AG04449 (cell line): ENCODE measurements at regions not wholly inside any gene's neighbourhood (a gene's known extent, or its start where the extent isn't known, plus 50 kb on each side); places are given as distances from the start of the nearest gene placed in this dataset.

Experiments
- CTCF ChIA-PET: fragments of 350-600 bp; formaldehyde crosslinking; extraction: SDS; loops from one replicate; lab custom pipeline; 2021; ENCODE audit warnings: antibody characterized with exemption; lab: Yijun Ruan, JAX
- POLR2A ChIA-PET: fragments of 400-600, 350-600 bp; formaldehyde crosslinking; extraction: SDS; loops from one replicate; lab custom pipeline; 2020; ENCODE audit warnings: antibody characterized with exemption, inconsistent platforms; lab: Yijun Ruan, JAX
- DNase-seq: peaks from one replicate; pipeline ENCODE4 v3.0.0-alpha.2; 2010; ENCODE audit warnings: low read depth, low spot score
- H3K4me3 ChIP-seq: 2 replicates; pipeline ENCODE4 v1.5.1; 2011; ENCODE audit warnings: low read depth, mild to moderate bottlenecking, control low read depth, low read length
- CTCF ChIP-seq: IDR thresholded peaks from one replicate; pipeline ENCODE4 v1.5.1; 2011; ENCODE audit warnings: mild to moderate bottlenecking, moderate library complexity, low read length, control low read depth, inconsistent platforms; ENCODE audit not compliant: insufficient read depth; ENCODE audit errors: missing control alignments

GRCh38 chr2:219728991-219729487 is 101.6 kb downstream of the SLC4A3 start:
- POLR2A ChIA-PET, result no interaction called here
- CTCF ChIA-PET, result interaction anchor here (1.3 to 1.4 kb wide), 2 partner anchors 14 to 188 kb away, joined by 3 to 4 read pairs; no protein-coding TSS in a partner anchor
- TF ChIP-seq CTCF, result no peak
- no peak overlapping the region for H3K4me3 ChIP-seq
- no peak for DNase-seq

- ChIA-PET POLR2A (no interaction called here), CTCF (no interaction called here)
- no peak for DNase-seq
- TF ChIP-seq CTCF, result no peak
- no peak overlapping the region for H3K4me3 ChIP-seq
These were observed 103.7 kb downstream of the SLC4A3 start for GRCh38 chr2:219731173-219731572.

GRCh38 chr2:219733106-219733505 is 105.7 kb downstream of the SLC4A3 start:
- no peak for DNase-seq
- POLR2A ChIA-PET, result interaction anchor here (0.7 kb wide), 1 partner anchor 10 kb away, joined by 3 read pairs; no protein-coding TSS in a partner anchor
- CTCF ChIA-PET, result interaction anchor here (6.1 to 9.2 kb wide), 2 partner anchors 103 to 1842 kb away, joined by 42 to 62 read pairs; partner anchors contain the start of gene EPHA4
- no peak overlapping the region for H3K4me3 ChIP-seq
- no peak for TF ChIP-seq CTCF

GRCh38 chr2:219733746-219734145 is 106.3 kb downstream of the SLC4A3 start:
- no peak for TF ChIP-seq CTCF
- ChIA-PET CTCF (interaction anchor here (0.9 to 9.2 kb wide), 4 partner anchors 10 to 1841 kb away, joined by 3 to 62 read pairs (median 24); partner anchors contain the start of gene EPHA4), POLR2A (interaction anchor here (0.7 kb wide), 1 partner anchor 10 kb away, joined by 3 read pairs; no protein-coding TSS in a partner anchor)
- H3K4me3 ChIP-seq, result no peak overlapping the region
- no peak for DNase-seq

GRCh38 chr2:219736209-219736608 is 108.8 kb downstream of the SLC4A3 start:
- peak; percentile 39 for TF ChIP-seq CTCF
- POLR2A ChIA-PET, result no interaction called here
- DNase-seq, result no peak
- H3K4me3 ChIP-seq, result no peak overlapping the region
- CTCF ChIA-PET, result interaction anchor here (0.8 to 9.2 kb wide), 19 partner anchors 8 to 1839 kb away, joined by 3 to 62 read pairs (median 4); partner anchors contain the start of gene EPHA4

- H3K4me3 ChIP-seq, result no peak overlapping the region
- peak; percentile 60 for TF ChIP-seq CTCF
- POLR2A ChIA-PET, result interaction anchor here (0.6 kb wide), 1 partner anchor 16 kb away, joined by 4 read pairs; no protein-coding TSS in a partner anchor
- DNase-seq, result no peak
- CTCF ChIA-PET, result interaction anchor here (0.8 to 9.2 kb wide), 21 partner anchors 8 to 1838 kb away, joined by 3 to 62 read pairs (median 4); partner anchors contain the start of gene EPHA4
These were observed 109.9 kb downstream of the SLC4A3 start for GRCh38 chr2:219737270-219737691.
